22Rv1 (cell line): ENCODE measurements at regions not wholly inside any gene's neighbourhood (a gene's known extent, or its start where the extent isn't known, plus 50 kb on each side); places are given as distances from the start of the nearest gene placed in this dataset.

Experiments used
- H3K27ac ChIP-seq: fragments of 450-650 bp; 2 replicates; pipeline ENCODE4 v1.5.1; 2017
- ZFX ChIP-seq: fragments of 450-650 bp; IDR thresholded peaks from 2 replicates; pipeline ENCODE4 v1.6.1; 2017; ENCODE audit warnings: antibody characterized with exemption, borderline replicate concordance
- TF ChIP-seq, protein P1 (sequence below): fragments of 450-650 bp; IDR thresholded peaks from 2 replicates; pipeline ENCODE4 v1.5.1; 2017; ENCODE audit warnings: mild to moderate bottlenecking

DNA sequence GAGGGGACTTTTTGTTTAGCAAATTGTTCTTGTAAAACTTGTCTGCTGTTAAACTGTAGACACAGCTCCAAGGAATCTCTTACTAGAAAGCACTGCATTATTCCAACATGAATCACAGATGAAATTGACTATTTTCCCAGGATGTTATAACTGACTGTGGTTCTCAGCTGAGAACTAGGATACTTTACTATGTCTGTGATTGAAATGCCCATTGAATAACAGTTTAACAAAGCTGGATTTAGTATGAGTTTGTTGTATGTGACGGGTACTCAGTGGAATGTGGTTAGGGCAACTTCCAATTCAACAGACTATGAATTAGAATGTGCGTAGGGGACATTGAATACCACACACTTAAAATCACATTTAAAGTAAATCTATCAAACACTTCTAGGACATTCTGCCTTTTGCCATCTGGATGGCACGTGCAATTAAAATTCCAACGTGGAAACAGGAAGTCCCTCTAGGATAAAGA lies 193.4 kb upstream of the PREP start:
- TF ChIP-seq, protein P1, sequence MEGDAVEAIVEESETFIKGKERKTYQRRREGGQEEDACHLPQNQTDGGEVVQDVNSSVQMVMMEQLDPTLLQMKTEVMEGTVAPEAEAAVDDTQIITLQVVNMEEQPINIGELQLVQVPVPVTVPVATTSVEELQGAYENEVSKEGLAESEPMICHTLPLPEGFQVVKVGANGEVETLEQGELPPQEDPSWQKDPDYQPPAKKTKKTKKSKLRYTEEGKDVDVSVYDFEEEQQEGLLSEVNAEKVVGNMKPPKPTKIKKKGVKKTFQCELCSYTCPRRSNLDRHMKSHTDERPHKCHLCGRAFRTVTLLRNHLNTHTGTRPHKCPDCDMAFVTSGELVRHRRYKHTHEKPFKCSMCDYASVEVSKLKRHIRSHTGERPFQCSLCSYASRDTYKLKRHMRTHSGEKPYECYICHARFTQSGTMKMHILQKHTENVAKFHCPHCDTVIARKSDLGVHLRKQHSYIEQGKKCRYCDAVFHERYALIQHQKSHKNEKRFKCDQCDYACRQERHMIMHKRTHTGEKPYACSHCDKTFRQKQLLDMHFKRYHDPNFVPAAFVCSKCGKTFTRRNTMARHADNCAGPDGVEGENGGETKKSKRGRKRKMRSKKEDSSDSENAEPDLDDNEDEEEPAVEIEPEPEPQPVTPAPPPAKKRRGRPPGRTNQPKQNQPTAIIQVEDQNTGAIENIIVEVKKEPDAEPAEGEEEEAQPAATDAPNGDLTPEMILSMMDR: no peak
- no peak for TF ChIP-seq ZFX
- no peak overlapping the region for H3K27ac ChIP-seq

DNA sequence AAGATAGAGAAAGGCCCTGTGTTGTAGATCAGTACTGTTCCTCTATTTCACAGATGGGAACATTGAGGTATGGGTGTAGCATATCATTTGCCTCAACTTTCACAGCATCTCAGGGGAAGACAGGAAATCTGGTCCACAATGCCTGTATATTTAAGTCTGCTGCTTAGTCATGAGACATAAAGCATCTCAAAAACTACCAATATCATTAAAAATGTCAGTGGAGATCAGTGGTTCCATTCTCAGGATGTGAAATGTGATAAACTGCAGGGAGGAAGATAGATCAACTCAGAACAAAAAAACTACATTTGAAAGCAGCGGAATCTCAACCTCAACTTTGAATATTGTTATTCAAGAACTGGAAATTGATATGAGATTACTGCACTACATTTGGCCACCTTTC lies 192.9 kb upstream of the PREP start:
- TF ChIP-seq ZFX: no peak
- TF ChIP-seq, protein P1: no peak
- no peak overlapping the region for H3K27ac ChIP-seq

DNA sequence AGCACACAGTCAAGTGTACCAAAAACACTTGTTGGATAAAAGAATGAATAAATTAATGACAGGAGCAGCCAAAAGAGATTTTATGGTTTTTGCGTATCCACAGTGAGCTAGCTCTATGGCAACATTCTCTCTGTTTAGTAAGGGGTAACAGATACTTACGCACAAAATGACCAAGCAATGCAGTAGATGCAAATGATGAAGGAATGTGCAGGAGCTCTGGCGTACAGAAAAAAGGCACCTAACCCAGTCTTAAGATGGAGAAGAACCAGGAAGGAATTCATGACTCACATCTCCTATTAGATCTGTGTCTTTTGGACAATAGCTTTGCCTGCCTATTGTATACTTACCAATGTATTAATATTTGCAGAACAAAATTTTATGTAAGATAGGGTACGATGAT lies 191.9 kb upstream of the PREP start:
- TF ChIP-seq, protein P1: no peak
- H3K27ac ChIP-seq: no peak overlapping the region; the same call in 1 of the 2 replicates

DNA sequence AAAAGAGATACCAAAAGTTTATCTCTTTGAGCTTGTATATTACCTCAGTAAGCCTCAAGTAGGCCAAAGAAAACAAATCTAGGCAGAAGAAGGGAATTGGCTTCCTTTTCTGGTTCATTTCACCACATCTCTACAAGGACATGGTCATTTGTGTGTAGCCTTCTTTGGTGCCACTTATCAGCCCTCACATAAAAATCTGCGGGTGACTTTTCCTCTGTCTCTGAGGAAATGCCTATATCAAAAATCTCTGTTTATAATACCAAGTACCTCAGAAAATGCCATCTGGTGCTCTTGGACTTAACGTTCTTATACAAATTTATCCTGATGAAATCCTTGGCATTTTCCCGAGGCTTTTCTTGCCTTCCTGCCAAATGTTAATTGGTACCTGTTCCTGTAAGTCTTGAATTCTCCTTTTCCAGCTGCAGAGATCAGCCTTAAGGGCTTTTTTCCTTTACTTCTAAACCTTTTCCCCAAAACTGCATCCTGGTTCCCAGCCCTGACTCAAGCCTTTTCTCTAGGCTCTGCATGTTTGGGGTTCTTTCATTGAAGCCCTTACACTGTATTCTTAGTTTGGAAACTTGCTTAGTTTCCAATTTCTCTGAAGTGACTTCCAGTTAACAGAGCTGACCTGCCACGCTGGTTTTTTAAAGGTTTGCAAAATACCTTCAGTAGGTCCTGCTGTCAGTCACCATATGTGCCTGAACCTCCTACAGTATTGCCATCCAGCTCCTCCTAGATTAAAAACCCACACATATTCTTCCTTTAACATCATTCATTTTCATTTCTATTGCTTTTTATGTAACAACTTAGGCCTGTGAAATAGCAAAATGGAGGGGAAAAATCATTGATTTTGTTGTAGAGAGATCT lies 191.2 kb upstream of the PREP start:
- peak overlapping the region; percentile 48 for H3K27ac ChIP-seq
- TF ChIP-seq, protein P1: no peak
- no peak for TF ChIP-seq ZFX

DNA sequence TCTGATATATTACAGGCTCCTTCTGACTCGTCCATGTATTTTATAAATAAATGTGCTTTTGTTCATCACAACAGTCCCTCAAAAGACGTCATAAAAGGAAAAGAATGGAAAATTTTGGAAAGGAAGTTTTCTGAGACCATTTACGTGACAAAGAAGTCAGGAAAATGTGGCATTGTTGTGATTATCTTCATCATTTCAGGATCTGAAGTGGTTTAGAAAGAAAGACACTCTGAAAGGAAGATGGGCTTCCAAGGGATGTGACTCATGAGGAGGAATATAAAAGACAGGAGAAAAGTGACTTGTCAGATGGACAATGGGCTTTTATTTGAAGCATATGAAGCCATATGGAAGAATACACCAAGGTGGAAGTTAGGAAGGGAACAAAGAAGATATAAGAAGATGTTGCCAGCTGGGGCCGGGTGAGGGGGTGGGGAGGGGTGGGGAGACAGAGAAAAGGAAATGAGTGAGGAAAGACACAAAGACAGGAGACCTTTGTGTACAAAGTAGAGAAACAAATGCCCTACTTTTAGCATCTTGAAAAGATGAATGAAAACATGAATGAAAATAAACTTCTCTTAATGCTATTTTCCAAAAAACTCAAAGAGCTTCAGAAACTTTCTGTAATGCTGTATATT lies 190.3 kb upstream of the PREP start:
- peak overlapping the region; percentile 48 for H3K27ac ChIP-seq
- TF ChIP-seq ZFX: no peak
- TF ChIP-seq, protein P1: no peak

DNA sequence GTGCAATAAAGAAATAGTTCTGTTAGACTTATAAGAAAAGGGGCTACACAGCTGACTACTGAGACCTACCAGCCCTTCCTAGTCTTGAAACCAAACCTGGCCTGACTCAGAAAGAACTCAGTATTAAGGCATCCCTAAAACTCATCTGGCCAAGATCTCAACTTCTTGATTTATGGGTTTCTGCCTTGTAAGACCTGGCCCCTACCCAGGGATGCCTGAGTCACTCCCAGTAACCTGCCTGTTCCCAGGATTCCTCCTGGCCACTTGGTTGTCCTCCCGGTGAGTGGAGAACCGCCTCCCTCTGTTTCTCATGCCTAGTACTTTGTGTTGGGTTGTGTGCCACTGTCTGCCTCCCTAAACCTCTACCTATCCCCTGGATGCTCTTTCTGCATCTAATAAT lies 189.4 kb upstream of the PREP start:
- no peak for TF ChIP-seq ZFX
- TF ChIP-seq, protein P1: no peak
- H3K27ac ChIP-seq: no peak overlapping the region

DNA sequence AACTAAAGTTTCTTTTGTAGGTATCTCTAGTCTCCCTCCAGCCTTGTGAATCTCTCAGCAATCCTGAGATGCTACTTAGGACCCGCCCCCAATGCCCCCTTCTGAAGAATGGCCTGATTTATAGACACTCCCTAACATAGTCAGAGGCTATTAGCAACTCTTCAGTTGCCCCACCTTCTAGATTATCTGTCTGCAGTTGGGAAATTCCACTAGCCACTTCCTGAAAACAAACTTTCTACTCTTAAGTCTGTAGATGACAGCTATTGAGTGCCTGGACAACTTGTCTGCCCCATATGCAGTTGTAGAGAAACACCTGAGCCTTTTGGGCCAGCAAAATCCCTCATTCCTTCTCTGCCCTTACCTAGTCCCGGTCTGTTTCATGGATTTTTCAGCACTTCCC lies 188.2 kb upstream of the PREP start:
- H3K27ac ChIP-seq: no peak overlapping the region
- TF ChIP-seq, protein P1: no peak
